Fibroblast of pulmonary artery (primary cell): ENCODE measurements at regions not wholly inside any gene's neighbourhood (a gene's known extent, or its start where the extent isn't known, plus 50 kb on each side); places are given as distances from the start of the nearest gene placed in this dataset.

Source experiments
- DNase-seq: peaks from one replicate; pipeline ENCODE4 v3.0.0-alpha.2; 2010; ENCODE audit warnings: low read depth
- H3K4me3 ChIP-seq: replicated peaks from 2 replicates; pipeline ENCODE4 v1.5.1; 2011; ENCODE audit warnings: low read depth, mild to moderate bottlenecking, control low read depth, low read length, moderate library complexity
- CTCF ChIP-seq: IDR thresholded peaks from 2 replicates; pipeline ENCODE4 v1.5.1; 2011; ENCODE audit warnings: mild to moderate bottlenecking, control low read depth, low read length, inconsistent platforms; ENCODE audit errors: missing control alignments

- no peak overlapping the region for H3K4me3 ChIP-seq
- TF ChIP-seq CTCF, result no peak
- no peak for DNase-seq
Observed at GRCh38 chr6:78324213-78324612, 543.1 kb upstream of the IRAK1BP1 start.

GRCh38 chr6:78340755-78341154 is 526.6 kb upstream of the IRAK1BP1 start:
- no peak for DNase-seq
- H3K4me3 ChIP-seq, result no peak overlapping the region
- TF ChIP-seq CTCF, result no peak

- no peak for DNase-seq
- no peak overlapping the region for H3K4me3 ChIP-seq
- no peak for TF ChIP-seq CTCF
Observed at GRCh38 chr6:78345882-78346281, 521.5 kb upstream of the IRAK1BP1 start.

GRCh38 chr6:78347191-78347916 is 520.0 kb upstream of the IRAK1BP1 start:
- peak; percentile 0 for DNase-seq
- no peak for TF ChIP-seq CTCF
- H3K4me3 ChIP-seq, result no peak overlapping the region

- no peak for DNase-seq
- no peak overlapping the region for H3K4me3 ChIP-seq
Observed at GRCh38 chr6:78353040-78353439, 514.3 kb upstream of the IRAK1BP1 start.

GRCh38 chr6:78363688-78364087 is 503.7 kb upstream of the IRAK1BP1 start:
- DNase-seq, result no peak
- TF ChIP-seq CTCF, result no peak
- H3K4me3 ChIP-seq, result no peak overlapping the region

More at GRCh38 chr6:78353040-78353439, 514.3 kb upstream of the IRAK1BP1 start:
- TF ChIP-seq CTCF, result no peak

GRCh38 chr6:78365473-78365872 is 501.9 kb upstream of the IRAK1BP1 start:
- TF ChIP-seq CTCF, result no peak
- DNase-seq, result no peak
- H3K4me3 ChIP-seq, result no peak overlapping the region
